ENCODE measurements at regions not wholly inside any gene's neighbourhood (a gene's known extent, or its start where the extent isn't known, plus 50 kb on each side); places are given as distances from the start of the nearest gene placed in this dataset.

- no peak overlapping the region for H2AFZ ChIP-seq (ENCODE audit: low read depth, low read length)
- no peak overlapping the region for H3K4me3 ChIP-seq
- H3K27me3 ChIP-seq (ENCODE audit: control insufficient read depth in 2 of 2, insufficient read depth in 2 of 2, low read length in 2 of 2), result no peaks in the 10 kb centered on the region
- POLR2A ChIA-PET, result no interaction called here
- 0% methylated on average over 3 of the region's 3 CpGs for WGBS (ENCODE audit: insufficient coverage, low coverage, missing lambda C conversion rate)
- no peak overlapping the region for H3K9ac ChIP-seq (ENCODE audit: insufficient read depth in 1 of 2, low read depth in 2 of 2, low read length in 2 of 2)
- in situ Hi-C loops (cut with MboI) (no loop called here), intact Hi-C loops (cut with micrococcal nuclease) (no loop called here)
- no peaks in the 10 kb centered on the region for H3K4me1 ChIP-seq (replicated peaks in 1 of 2; ENCODE audit: control insufficient read depth in 2 of 2, insufficient read depth in 2 of 2, low read length in 2 of 2)
- TF ChIP-seq ZC3H4 (CRISPR knock-in tag; IDR thresholded peaks at IDR 0.05; ENCODE audit: borderline replicate concordance) (no peak), ASH1L (IDR thresholded peaks at IDR 0.05; ENCODE audit: borderline replicate concordance, low read depth, partially characterized antibody) (no peak), ZNF174 (CRISPR knock-in tag; IDR thresholded peaks at IDR 0.05) (no peak), EP400 (IDR thresholded peaks at IDR 0.05) (no peak), BMI1 (IDR thresholded peaks at IDR 0.05; ENCODE audit: low read length) (no peak), BRD9 (IDR thresholded peaks at IDR 0.05; ENCODE audit: low read depth, partially characterized antibody) (no peak), NFE2L1 (tag; IDR thresholded peaks at IDR 0.05; ENCODE audit: borderline replicate concordance, low read depth) (no peak), NCOA2 (IDR thresholded peaks at IDR 0.05; ENCODE audit: partially characterized antibody in 2 of 2) (no peak), MLX (CRISPR knock-in tag; conservative IDR thresholded peaks at IDR 0.05) (no peak)
- H3K9me3 ChIP-seq (replicated peaks; ENCODE audit: control insufficient read depth, insufficient read depth, low read depth, low read length), result no peaks in the 10 kb centered on the region
- H3K4me2 ChIP-seq (ENCODE audit: insufficient read depth, low read length), result no peak overlapping the region
- no peak for DNase-seq (ENCODE audit: extremely low read depth in 1 of 4, low spot score in 3 of 4)
- ATAC-seq, result no peak
- no peaks in the 10 kb centered on the region for H3K36me3 ChIP-seq (ENCODE audit: control insufficient read depth, insufficient read depth, low read length)
- CTCF ChIA-PET (ENCODE audit: low intra/inter-chr PET ratio), result no interaction called here
- no peak overlapping the region for H3K27ac ChIP-seq (ENCODE audit: extremely low read depth, low read depth, low read length)
- no TSS peak for BruUV-seq (replicated peaks)
- H3K9me1 ChIP-seq (ENCODE audit: control insufficient read depth, insufficient read depth, low read length), result no peaks in the 10 kb centered on the region
- no peaks in the 10 kb centered on the region for H3K79me2 ChIP-seq (ENCODE audit: control insufficient read depth, insufficient read depth, low read length)
- FAIRE-seq, result no peak
- H4K20me1 ChIP-seq (replicated peaks; ENCODE audit: control insufficient read depth, insufficient read depth, low read length), result no peaks in the 10 kb centered on the region
These were observed 167.8 kb upstream of the KBTBD8 start for GRCh38 chr3:66830301-66830700.
